GM10248 (cell line): ENCODE measurements at regions not wholly inside any gene's neighbourhood (a gene's known extent, or its start where the extent isn't known, plus 50 kb on each side); places are given as distances from the start of the nearest gene placed in this dataset.

Experiments used
- CTCF ChIA-PET: fragments of 300-600 bp; sonication (Branson Sonifier 250); formaldehyde crosslinking; extraction: SDS; loops from one replicate; lab custom pipeline; 2021; ENCODE audit warnings: antibody characterized with exemption; lab: Yijun Ruan, JAX
- POLR2A ChIA-PET: fragments of 350-650 bp; sonication (Branson Sonifier 250); formaldehyde crosslinking; extraction: SDS; loops from one replicate; lab custom pipeline; 2020; ENCODE audit warnings: antibody characterized with exemption; lab: Yijun Ruan, JAX
- DNase-seq: peaks from one replicate; pipeline ENCODE4 v3.0.0; 2012; ENCODE audit errors: extremely low spot score
- TF ChIP-seq, protein P1 (sequence below): IDR thresholded peaks from 2 replicates; pipeline ENCODE4 v1.5.1; 2012; ENCODE audit warnings: mild to moderate bottlenecking, low read depth; ENCODE audit errors: extremely low read depth, missing control alignments, control extremely low read depth

DNA sequence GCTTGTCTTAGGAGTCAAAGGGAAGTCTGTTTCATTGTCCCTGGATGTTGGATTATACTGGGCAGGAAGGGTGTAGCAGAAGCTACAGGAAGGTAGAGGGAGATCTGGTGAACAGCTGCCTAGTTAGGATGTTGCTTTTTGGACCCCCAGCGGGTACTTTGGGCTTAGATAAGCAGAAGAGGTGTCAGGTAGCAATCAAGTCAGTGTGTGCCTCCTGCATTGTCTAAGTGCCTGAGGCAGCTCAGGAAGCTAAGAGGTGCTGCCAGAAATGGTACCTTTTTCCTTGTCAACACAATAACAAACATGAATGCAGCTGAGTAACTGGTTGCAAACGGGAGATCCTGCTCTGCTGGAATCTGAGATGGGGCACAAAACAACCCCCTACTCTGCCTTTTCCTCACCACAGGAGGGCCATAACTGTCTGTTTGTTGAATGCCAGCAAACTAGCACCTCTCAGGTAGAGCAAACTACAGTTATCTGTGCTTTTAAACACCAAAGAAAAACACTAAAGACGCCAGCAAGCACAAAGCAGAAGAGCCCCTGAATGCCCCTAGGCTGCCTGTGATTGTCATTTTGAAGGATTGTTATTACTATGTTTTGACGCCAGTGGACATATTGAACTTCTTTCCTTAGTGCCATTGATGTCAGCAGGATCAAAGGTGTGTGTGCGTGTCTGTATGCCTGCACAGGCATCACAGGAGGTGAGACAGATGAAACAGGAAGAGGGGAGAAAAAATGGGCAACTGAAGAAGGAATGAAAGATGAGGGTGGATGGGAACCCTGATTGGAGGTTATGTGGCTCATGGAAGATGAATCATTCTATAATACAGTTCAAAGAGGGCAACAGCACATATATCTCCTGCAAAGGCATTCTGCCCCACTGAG lies 151.4 kb downstream of the ETAA1 start:
- ChIA-PET CTCF (no interaction called here), POLR2A (no interaction called here)
- DNase-seq, result no peak
- TF ChIP-seq, protein P1, sequence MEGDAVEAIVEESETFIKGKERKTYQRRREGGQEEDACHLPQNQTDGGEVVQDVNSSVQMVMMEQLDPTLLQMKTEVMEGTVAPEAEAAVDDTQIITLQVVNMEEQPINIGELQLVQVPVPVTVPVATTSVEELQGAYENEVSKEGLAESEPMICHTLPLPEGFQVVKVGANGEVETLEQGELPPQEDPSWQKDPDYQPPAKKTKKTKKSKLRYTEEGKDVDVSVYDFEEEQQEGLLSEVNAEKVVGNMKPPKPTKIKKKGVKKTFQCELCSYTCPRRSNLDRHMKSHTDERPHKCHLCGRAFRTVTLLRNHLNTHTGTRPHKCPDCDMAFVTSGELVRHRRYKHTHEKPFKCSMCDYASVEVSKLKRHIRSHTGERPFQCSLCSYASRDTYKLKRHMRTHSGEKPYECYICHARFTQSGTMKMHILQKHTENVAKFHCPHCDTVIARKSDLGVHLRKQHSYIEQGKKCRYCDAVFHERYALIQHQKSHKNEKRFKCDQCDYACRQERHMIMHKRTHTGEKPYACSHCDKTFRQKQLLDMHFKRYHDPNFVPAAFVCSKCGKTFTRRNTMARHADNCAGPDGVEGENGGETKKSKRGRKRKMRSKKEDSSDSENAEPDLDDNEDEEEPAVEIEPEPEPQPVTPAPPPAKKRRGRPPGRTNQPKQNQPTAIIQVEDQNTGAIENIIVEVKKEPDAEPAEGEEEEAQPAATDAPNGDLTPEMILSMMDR, result no peak

DNA sequence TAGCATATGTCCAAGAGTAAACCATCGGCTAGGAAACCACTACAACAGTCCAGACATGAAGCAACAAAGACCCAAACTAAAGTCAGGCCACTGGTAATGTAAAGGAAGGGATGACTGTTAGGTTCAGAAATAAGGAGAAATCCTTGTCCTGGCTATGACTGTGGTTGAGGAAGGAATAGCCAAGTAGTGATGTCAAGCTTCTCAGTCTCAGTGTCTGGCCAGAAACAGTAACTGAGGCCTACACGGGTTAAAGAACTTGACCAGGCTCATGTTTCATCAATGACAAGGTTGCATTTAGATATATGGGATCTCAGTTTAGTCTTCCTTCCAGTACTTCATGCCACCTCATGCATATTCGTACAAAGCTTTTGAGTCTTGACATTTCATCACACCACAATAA lies 162.0 kb downstream of the ETAA1 start:
- TF ChIP-seq, protein P1, result no peak
- CTCF ChIA-PET, result no interaction called here
- DNase-seq, result no peak
- POLR2A ChIA-PET, result no interaction called here

DNA sequence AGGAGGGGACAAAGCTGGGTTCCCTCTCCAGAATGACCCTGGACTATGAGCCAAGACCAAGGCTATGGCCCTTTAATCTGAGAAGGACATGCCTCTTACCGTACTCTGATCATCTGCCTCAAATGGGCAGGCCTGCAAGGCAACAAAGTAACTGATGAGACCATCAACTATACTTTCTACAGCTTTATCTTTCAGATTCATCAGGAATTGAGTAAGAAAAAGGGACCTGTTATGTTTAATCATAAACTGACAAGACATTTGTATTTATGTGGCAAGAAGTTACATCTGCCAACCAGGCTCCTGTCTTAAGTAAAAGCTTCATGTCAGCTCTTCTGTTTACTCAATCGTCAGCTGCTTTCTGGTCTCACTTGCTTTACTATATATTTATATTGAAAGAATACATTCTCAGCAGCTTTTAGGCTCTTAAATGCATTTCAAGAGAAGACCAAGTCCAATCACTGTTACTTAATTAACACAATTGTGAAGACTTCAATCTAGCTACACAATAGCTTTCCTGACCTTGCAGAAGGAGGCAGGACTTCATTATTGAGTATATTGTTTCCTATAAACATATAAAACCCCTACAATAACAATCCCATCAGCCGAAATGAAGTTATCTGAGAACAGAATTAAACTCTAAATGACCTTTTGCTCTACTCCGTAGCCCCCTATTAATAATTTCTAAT lies 163.8 kb downstream of the ETAA1 start:
- ChIA-PET CTCF (interaction anchor here (0.9 to 2.3 kb wide), 2 partner anchors 10 to 60 kb away, joined by 3 to 10 read pairs; no protein-coding TSS in a partner anchor), POLR2A (no interaction called here)
- no peak for DNase-seq
- TF ChIP-seq, protein P1, result no peak

DNA sequence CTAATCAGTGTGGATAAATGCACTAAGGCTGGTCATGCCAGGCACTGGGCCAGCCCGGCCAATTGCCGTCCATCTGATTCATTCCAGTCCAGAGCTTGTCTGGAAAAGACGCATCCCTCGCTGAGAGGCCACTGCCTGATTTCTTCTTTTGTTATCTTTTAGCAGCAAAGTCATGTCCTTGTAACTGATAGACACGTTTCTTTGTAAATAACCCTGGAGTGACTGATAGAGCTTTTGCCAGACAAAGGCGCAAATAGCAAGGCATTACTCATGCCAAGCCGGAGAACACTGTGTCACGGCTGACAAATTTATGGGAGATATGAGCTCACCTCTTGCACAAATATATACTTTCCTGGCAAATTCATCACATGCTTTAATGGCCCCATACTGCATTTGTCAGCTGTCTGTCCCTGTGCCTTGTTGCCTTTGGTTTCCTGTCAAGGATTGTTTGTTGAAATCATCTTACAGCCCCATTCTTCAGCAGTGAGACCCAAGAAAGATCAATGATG lies 164.4 kb downstream of the ETAA1 start:
- CTCF ChIA-PET, result interaction anchor here (2.3 to 2.5 kb wide), 2 partner anchors 9 to 14 kb away, joined by 10 read pairs; no protein-coding TSS in a partner anchor
- POLR2A ChIA-PET, result no interaction called here
- TF ChIP-seq, protein P1, result no peak
- no peak for DNase-seq

DNA sequence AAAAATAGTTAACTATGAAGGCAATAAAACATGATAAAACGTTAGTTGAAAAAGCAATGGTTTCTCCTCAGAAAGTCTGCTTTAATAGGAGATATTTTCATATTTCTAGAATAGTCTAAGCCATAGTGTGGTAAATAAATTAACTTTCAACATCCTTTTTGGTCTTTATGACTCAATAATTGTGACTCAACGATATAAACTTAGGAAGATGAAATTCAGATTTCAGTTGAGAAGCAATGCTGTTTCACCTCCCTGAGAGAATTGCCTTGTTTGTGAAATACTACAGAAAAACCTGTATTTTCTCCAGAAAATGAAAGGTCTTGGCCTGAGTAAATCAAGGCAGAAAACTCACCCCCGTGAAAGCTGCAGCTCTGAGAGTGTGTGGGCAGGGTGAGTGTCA lies 166.9 kb downstream of the ETAA1 start:
- CTCF ChIA-PET, result interaction anchor here (1.2 to 1.4 kb wide), 4 partner anchors 8 to 19 kb away, joined by 3 read pairs; no protein-coding TSS in a partner anchor
- POLR2A ChIA-PET, result no interaction called here
- TF ChIP-seq, protein P1, result no peak
- DNase-seq, result no peak

DNA sequence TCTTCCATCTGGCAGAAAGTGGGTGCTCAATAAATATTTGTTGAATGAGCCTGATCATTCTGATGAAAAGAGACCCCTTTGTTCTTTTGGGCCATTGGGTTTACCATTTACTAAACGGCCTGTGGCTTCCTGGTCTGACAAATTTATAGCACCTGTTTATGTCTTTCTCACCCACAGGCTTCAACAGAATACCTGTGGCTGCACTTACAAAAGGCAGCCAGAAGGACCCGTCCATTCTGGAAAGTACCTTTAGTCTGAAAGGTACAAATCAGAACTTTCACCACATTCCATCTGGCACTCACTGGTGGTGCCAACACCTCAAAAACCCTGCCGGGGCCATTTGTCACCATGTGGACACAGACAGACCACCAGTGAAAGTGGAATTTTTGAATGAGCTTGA lies 167.5 kb downstream of the ETAA1 start:
- POLR2A ChIA-PET, result no interaction called here

More for the DNA sequence above, 167.5 kb downstream of the ETAA1 start:
- CTCF ChIA-PET, result interaction anchor here (1.2 to 1.5 kb wide), 2 partner anchors 8 to 10 kb away, joined by 3 to 6 read pairs; no protein-coding TSS in a partner anchor
- TF ChIP-seq, protein P1, result no peak
- DNase-seq, result no peak
